HG02981 (cell line): ENCODE measurements at regions not wholly inside any gene's neighbourhood (a gene's known extent, or its start where the extent isn't known, plus 50 kb on each side); places are given as distances from the start of the nearest gene placed in this dataset.
"Not testable (repeated sequence)": the region's sequence is repeated elsewhere in the genome, so short reads cannot be mapped to it uniquely, and the experiment has no call there.

Experiments
- ATAC-seq: cut with Tn5 transposase; IDR thresholded peaks from one replicate; pipeline ENCODE4 v1.9.1; 2021; ENCODE audit warnings: mild to moderate bottlenecking, moderate library complexity; ENCODE audit not compliant: unreplicated experiment

- no peak for ATAC-seq
Measured at GRCh38 chr2:52423111-52423510, 1344.5 kb upstream of the CHAC2 start.

GRCh38 chr2:52416340-52416739, 1351.3 kb upstream of the CHAC2 start:
- no peak for ATAC-seq

- no peak for ATAC-seq
Measured at GRCh38 chr2:52414561-52415295, 1352.9 kb upstream of the CHAC2 start.

- not testable (repeated sequence) for ATAC-seq
Measured at GRCh38 chr2:52409308-52410118, 1358.1 kb upstream of the CHAC2 start.

- no peak for ATAC-seq
Measured at GRCh38 chr2:52405980-52406379, 1361.6 kb upstream of the CHAC2 start.

GRCh38 chr2:52404866-52405265, 1362.7 kb upstream of the CHAC2 start:
- no peak for ATAC-seq

GRCh38 chr2:52404046-52404445, 1363.6 kb upstream of the CHAC2 start:
- no peak for ATAC-seq

- no peak for ATAC-seq
Measured at GRCh38 chr2:52402128-52402527, 1365.5 kb upstream of the CHAC2 start.

GRCh38 chr2:52396836-52397235, 1364.9 kb upstream of the NRXN1 start:
- no peak for ATAC-seq

GRCh38 chr2:52395912-52396311, 1364.0 kb upstream of the NRXN1 start:
- ATAC-seq, result no peak

- no peak for ATAC-seq
Measured at GRCh38 chr2:52391621-52392020, 1359.7 kb upstream of the NRXN1 start.

- no peak for ATAC-seq
Measured at GRCh38 chr2:52390651-52391050, 1358.7 kb upstream of the NRXN1 start.

GRCh38 chr2:52387937-52388590, 1356.1 kb upstream of the NRXN1 start:
- no peak for ATAC-seq

GRCh38 chr2:52386433-52387030, 1354.6 kb upstream of the NRXN1 start:
- ATAC-seq, result no peak

GRCh38 chr2:52383541-52383940, 1351.6 kb upstream of the NRXN1 start:
- no peak for ATAC-seq

- ATAC-seq, result no peak
Measured at GRCh38 chr2:52369178-52369577, 1337.2 kb upstream of the NRXN1 start.

GRCh38 chr2:52368141-52368540, 1336.2 kb upstream of the NRXN1 start:
- no peak for ATAC-seq

- no peak for ATAC-seq
Measured at GRCh38 chr2:52365946-52366345, 1334.0 kb upstream of the NRXN1 start.

GRCh38 chr2:52356556-52356955, 1324.6 kb upstream of the NRXN1 start:
- no peak for ATAC-seq

- ATAC-seq, result no peak
Measured at GRCh38 chr2:52347292-52347691, 1315.4 kb upstream of the NRXN1 start.

GRCh38 chr2:52345676-52346075, 1313.7 kb upstream of the NRXN1 start:
- no peak for ATAC-seq
